ENCODE measurements at regions not wholly inside any gene's neighbourhood (a gene's known extent, or its start where the extent isn't known, plus 50 kb on each side); places are given as distances from the start of the nearest gene placed in this dataset.

DNA sequence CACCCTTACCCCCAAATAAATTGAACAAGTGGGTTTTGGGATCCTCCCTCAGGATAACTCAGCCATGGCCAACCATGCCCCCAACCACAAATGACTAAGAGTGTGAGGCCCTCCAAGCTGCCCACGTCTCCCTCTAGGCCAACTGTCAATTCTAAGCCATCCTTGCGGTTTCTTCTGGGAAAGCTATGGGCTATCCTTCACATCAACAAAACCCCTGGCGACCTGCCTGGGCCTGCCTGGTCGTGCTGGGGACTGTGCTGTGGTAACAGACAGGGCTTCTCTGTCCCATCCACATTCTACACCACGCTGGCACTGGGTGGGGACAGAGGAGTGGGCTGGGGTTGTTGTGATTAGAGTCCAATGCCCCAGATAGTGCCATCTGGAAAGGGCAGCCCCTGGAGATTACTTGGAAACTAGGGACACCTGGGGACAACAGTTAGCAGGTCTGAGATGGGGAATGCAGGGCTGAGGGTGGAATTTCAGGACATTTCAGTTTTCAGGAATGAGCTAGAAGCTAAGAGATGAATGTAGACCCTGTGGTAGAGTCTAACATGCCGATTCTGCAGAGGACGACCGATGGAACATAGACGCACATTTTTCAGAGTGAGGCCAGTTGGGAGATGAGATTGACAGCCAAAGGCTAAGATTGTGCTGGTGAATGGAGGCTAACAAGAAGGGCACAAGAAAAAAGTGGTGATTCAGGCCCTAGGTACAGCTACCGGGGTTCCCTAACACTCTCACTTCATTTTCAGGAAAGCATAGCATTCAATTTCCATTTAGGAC lies 131.9 kb downstream of the RASSF10 start:
- TF ChIP-seq, protein P1, sequence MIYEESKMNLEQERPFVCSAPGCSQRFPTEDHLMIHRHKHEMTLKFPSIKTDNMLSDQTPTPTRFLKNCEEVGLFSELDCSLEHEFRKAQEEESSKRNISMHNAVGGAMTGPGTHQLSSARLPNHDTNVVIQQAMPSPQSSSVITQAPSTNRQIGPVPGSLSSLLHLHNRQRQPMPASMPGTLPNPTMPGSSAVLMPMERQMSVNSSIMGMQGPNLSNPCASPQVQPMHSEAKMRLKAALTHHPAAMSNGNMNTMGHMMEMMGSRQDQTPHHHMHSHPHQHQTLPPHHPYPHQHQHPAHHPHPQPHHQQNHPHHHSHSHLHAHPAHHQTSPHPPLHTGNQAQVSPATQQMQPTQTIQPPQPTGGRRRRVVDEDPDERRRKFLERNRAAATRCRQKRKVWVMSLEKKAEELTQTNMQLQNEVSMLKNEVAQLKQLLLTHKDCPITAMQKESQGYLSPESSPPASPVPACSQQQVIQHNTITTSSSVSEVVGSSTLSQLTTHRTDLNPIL (CRISPR knock-in tag; IDR thresholded peaks at IDR 0.05; ENCODE audit: low read depth) = no peak
- TF ChIP-seq ESRRG (CRISPR knock-in tag; IDR thresholded peaks at IDR 0.05) (no peak), POU6F1 (CRISPR knock-in tag; IDR thresholded peaks at IDR 0.05; ENCODE audit: borderline replicate concordance, low read depth) (no peak), CSRNP3 (CRISPR knock-in tag; IDR thresholded peaks at IDR 0.05) (no peak), ARNTL (CRISPR knock-in tag; IDR thresholded peaks at IDR 0.05; ENCODE audit: borderline replicate concordance, low read depth) (no peak), CSDC2 (CRISPR knock-in tag; IDR thresholded peaks at IDR 0.05) (no peak), TCF4 (CRISPR knock-in tag; IDR thresholded peaks at IDR 0.05; ENCODE audit: borderline replicate concordance) (no peak), ZNF70 (CRISPR knock-in tag; IDR thresholded peaks at IDR 0.05) (no peak), GLIS3 (CRISPR knock-in tag; IDR thresholded peaks at IDR 0.05) (no peak), BACH2 (CRISPR knock-in tag; IDR thresholded peaks at IDR 0.05; ENCODE audit: borderline replicate concordance) (no peak), PATZ1 (CRISPR knock-in tag; IDR thresholded peaks at IDR 0.05; ENCODE audit: borderline replicate concordance) (no peak), ZNF565 (CRISPR knock-in tag; conservative IDR thresholded peaks at IDR 0.05; ENCODE audit: low read depth) (no peak), ZC3H10 (CRISPR knock-in tag; IDR thresholded peaks at IDR 0.05) (no peak), PPARA (CRISPR knock-in tag; IDR thresholded peaks at IDR 0.05; ENCODE audit: borderline replicate concordance) (no peak)
- TF ChIP-seq, protein P2, sequence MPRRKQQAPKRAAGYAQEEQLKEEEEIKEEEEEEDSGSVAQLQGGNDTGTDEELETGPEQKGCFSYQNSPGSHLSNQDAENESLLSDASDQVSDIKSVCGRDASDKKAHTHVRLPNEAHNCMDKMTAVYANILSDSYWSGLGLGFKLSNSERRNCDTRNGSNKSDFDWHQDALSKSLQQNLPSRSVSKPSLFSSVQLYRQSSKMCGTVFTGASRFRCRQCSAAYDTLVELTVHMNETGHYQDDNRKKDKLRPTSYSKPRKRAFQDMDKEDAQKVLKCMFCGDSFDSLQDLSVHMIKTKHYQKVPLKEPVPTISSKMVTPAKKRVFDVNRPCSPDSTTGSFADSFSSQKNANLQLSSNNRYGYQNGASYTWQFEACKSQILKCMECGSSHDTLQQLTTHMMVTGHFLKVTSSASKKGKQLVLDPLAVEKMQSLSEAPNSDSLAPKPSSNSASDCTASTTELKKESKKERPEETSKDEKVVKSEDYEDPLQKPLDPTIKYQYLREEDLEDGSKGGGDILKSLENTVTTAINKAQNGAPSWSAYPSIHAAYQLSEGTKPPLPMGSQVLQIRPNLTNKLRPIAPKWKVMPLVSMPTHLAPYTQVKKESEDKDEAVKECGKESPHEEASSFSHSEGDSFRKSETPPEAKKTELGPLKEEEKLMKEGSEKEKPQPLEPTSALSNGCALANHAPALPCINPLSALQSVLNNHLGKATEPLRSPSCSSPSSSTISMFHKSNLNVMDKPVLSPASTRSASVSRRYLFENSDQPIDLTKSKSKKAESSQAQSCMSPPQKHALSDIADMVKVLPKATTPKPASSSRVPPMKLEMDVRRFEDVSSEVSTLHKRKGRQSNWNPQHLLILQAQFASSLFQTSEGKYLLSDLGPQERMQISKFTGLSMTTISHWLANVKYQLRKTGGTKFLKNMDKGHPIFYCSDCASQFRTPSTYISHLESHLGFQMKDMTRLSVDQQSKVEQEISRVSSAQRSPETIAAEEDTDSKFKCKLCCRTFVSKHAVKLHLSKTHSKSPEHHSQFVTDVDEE (CRISPR knock-in tag; IDR thresholded peaks at IDR 0.05) = no peak
- no peak for ATAC-seq

- no peak for ATAC-seq
- TF ChIP-seq, protein P2 (CRISPR knock-in tag; IDR thresholded peaks at IDR 0.05) = no peak
- no peak for TF ChIP-seq ESRRG (CRISPR knock-in tag; IDR thresholded peaks at IDR 0.05)
- no peak for TF ChIP-seq ZC3H10 (CRISPR knock-in tag; IDR thresholded peaks at IDR 0.05)
- TF ChIP-seq ZNF8 (CRISPR knock-in tag; IDR thresholded peaks at IDR 0.05) = no peak
- TF ChIP-seq POU6F1 (CRISPR knock-in tag; IDR thresholded peaks at IDR 0.05; ENCODE audit: borderline replicate concordance, low read depth) = no peak
- no peak for TF ChIP-seq PATZ1 (CRISPR knock-in tag; IDR thresholded peaks at IDR 0.05; ENCODE audit: borderline replicate concordance)
- TF ChIP-seq ZFP30 (CRISPR knock-in tag; IDR thresholded peaks at IDR 0.05) = no peak
- no peak for TF ChIP-seq ZNF565 (CRISPR knock-in tag; conservative IDR thresholded peaks at IDR 0.05; ENCODE audit: low read depth)
- no peak for TF ChIP-seq TCF4 (CRISPR knock-in tag; IDR thresholded peaks at IDR 0.05; ENCODE audit: borderline replicate concordance)
- no peak for TF ChIP-seq ZFP3 (CRISPR knock-in tag; IDR thresholded peaks at IDR 0.05)
These were observed 132.9 kb downstream of the RASSF10 start for GRCh38 chr11:13141731-13142709.
